Neuronal stem cell (in vitro differentiated cells): ENCODE measurements at regions not wholly inside any gene's neighbourhood (a gene's known extent, or its start where the extent isn't known, plus 50 kb on each side); places are given as distances from the start of the nearest gene placed in this dataset.
"Not testable (repeated sequence)": the region's sequence is repeated elsewhere in the genome, so short reads cannot be mapped to it uniquely, and the experiment has no call there.

Experiments used
- DNase-seq: peaks from one replicate; pipeline ENCODE4 v3.0.0-alpha.2; 2013; ENCODE audit warnings: low spot score
- H2AFZ ChIP-seq: one replicate; pipeline ENCODE4 v1.6.1; 2013; ENCODE audit warnings: mild to moderate bottlenecking, low read length, inconsistent platforms
- H2AK5ac ChIP-seq: 2 replicates; pipeline ENCODE4 v1.6.1; 2013; ENCODE audit warnings: low read depth, mild to moderate bottlenecking, inconsistent platforms, low read length, moderate library complexity, mixed read lengths
- H2BK120ac ChIP-seq: 2 replicates; pipeline ENCODE4 v1.6.1; 2013; ENCODE audit warnings: low read depth, mild to moderate bottlenecking, inconsistent platforms, low read length, moderate library complexity, mixed read lengths
- H2BK12ac ChIP-seq: one replicate; pipeline ENCODE4 v1.6.1; 2013; ENCODE audit warnings: low read length, inconsistent platforms
- H2BK15ac ChIP-seq: 2 replicates; pipeline ENCODE4 v1.6.1; 2013; ENCODE audit warnings: mild to moderate bottlenecking, low read length, inconsistent platforms, mixed read lengths
- H2BK5ac ChIP-seq: one replicate; pipeline ENCODE4 v1.6.1; 2013; ENCODE audit warnings: inconsistent platforms, mild to moderate bottlenecking, low read length, moderate library complexity
- H3K14ac ChIP-seq: one replicate; pipeline ENCODE4 v1.6.1; 2013; ENCODE audit warnings: low read length, inconsistent platforms
- H3K18ac ChIP-seq: 2 replicates; pipeline ENCODE4 v1.6.1; 2013; ENCODE audit warnings: low read length, inconsistent platforms
- H3K23ac ChIP-seq: 2 replicates; pipeline ENCODE4 v1.6.1; 2013; ENCODE audit warnings: low read depth, mild to moderate bottlenecking, mixed read lengths, low read length, inconsistent platforms; ENCODE audit not compliant: poor library complexity
- H3K27ac ChIP-seq: replicated peaks from 3 replicates; pipeline ENCODE4 v1.5.1; 2013; ENCODE audit warnings: low read length, inconsistent platforms
- H3K27me3 ChIP-seq, 3 experiments: 2 replicates each; pipeline ENCODE4 v1.6.1; 2013; ENCODE audit warnings: low read length in 3 of 3, mild to moderate bottlenecking in 2 of 3, inconsistent platforms in 1 of 3, low read depth in 1 of 3, mixed read lengths in 1 of 3, moderate library complexity in 1 of 3; ENCODE audit not compliant: control insufficient read depth in 3 of 3, insufficient read depth in 3 of 3
- H3K36me3 ChIP-seq, 2 donors: replicated peaks in 1 of 2; 2 replicates each; pipeline ENCODE4 v1.6.1; 2013; ENCODE audit warnings: low read length in 2 of 2; ENCODE audit not compliant: control insufficient read depth in 2 of 2, insufficient read depth in 2 of 2
- H3K4ac ChIP-seq: 2 replicates; pipeline ENCODE4 v1.6.1; 2013; ENCODE audit warnings: inconsistent platforms, mild to moderate bottlenecking, low read length, moderate library complexity
- H3K4me1 ChIP-seq, 2 donors: 1 replicate in 1 of 2; 2 replicates in 1 of 2; pipeline ENCODE4 v1.6.1; 2013; ENCODE audit warnings: low read length in 2 of 2, low read depth in 1 of 2; ENCODE audit not compliant: control insufficient read depth in 2 of 2, insufficient read depth in 1 of 2
- H3K4me2 ChIP-seq: one replicate; pipeline ENCODE4 v1.6.1; 2013; ENCODE audit warnings: mild to moderate bottlenecking, low read length, inconsistent platforms; ENCODE audit not compliant: insufficient read depth, poor library complexity, severe bottlenecking
- H3K4me3 ChIP-seq, 2 donors: 2 replicates each; pipeline ENCODE4 v1.5.1; 2013; ENCODE audit warnings: low read length in 2 of 2, mild to moderate bottlenecking in 2 of 2, inconsistent platforms in 1 of 2, moderate library complexity in 1 of 2
- H3K79me1 ChIP-seq: one replicate; pipeline ENCODE4 v1.6.1; 2013; ENCODE audit warnings: low read depth, mild to moderate bottlenecking, inconsistent platforms, low read length, moderate library complexity
- H3K9ac ChIP-seq: one replicate; pipeline ENCODE4 v1.6.1; 2013; ENCODE audit warnings: mild to moderate bottlenecking, low read depth, low read length, inconsistent platforms; ENCODE audit not compliant: poor library complexity
- H3K9me3 ChIP-seq, 2 donors: replicated peaks in 1 of 2; 2 replicates each; pipeline versions ENCODE3 to v1.6.1; 2013; ENCODE audit warnings: low read length in 2 of 2, mild to moderate bottlenecking in 2 of 2, inconsistent platforms in 1 of 2, low read depth in 1 of 2, mixed read lengths in 1 of 2, moderate library complexity in 1 of 2; ENCODE audit not compliant: control insufficient read depth in 2 of 2, insufficient read depth in 1 of 2
- H4K8ac ChIP-seq: one replicate; pipeline ENCODE4 v1.6.1; 2013; ENCODE audit warnings: low read depth, mild to moderate bottlenecking, inconsistent platforms, low read length, moderate library complexity
- H4K91ac ChIP-seq: one replicate; pipeline ENCODE4 v1.6.1; 2013; ENCODE audit warnings: low read length, low read depth, mild to moderate bottlenecking, inconsistent platforms; ENCODE audit not compliant: poor library complexity
- whole genome bisulfite sequencing, 2 donors: extraction: QIAGEN DNeasy Blood & Tissue Kit; methylation state at CpG; one replicate each; pipeline ENCODE4 v1.1.7; 2013; ENCODE audit warnings: missing lambda C conversion rate in 2 of 2, mixed read lengths in 1 of 2; ENCODE audit not compliant: insufficient read length in 2 of 2, insufficient replicate concordance in 1 of 2; ENCODE audit errors: extremely low coverage in 2 of 2; 5-methylcytosine and 5-hydroxymethylcytosine counted together

DNA sequence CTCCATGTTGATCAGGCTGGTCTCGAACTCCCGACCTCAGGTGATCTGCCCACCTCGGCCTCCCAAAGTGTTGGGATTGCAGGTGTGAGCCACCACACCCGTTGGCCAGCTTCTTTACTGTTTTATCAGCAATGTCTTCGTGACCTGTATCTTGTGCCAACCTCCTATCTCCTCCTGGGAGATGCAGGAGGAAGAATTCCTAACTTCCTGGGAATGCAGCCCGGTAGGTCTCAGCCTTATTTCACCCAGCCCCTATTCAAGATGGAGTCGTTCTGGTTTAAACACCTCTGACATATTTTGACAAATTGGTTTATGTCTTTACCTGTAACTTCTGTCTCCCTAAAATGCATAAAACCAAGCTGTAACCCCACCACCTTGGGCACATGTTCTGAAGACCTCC is 491.3 kb upstream of the AUTS2 start:
- DNase-seq, H3K79me1 ChIP-seq, H3K9ac ChIP-seq, H2AFZ ChIP-seq, H2BK5ac ChIP-seq, H3K4me2 ChIP-seq, H2BK15ac ChIP-seq, H3K27ac ChIP-seq, H3K18ac ChIP-seq, H3K4me3 ChIP-seq, H2AK5ac ChIP-seq, H3K4me1 ChIP-seq, H2BK12ac ChIP-seq, H3K27me3 ChIP-seq, H2BK120ac ChIP-seq, H3K4ac ChIP-seq, H4K8ac ChIP-seq, H3K14ac ChIP-seq, H3K9me3 ChIP-seq, H3K23ac ChIP-seq, H3K36me3 ChIP-seq, H4K91ac ChIP-seq: not testable (repeated sequence)
- no CpG with 5 or more reads among the region's 7 CpGs for WGBS, 2 donors

- H3K4me3 ChIP-seq = no peak overlapping the region
- H3K79me1 ChIP-seq = no peaks in the 10 kb centered on the region
- no peak overlapping the region for H4K91ac ChIP-seq
- no peak overlapping the region for H3K27ac ChIP-seq
- no peak overlapping the region for H2AK5ac ChIP-seq
- H3K9me3 ChIP-seq = no peaks in the 10 kb centered on the region
- no peak overlapping the region for H4K8ac ChIP-seq
- H3K36me3 ChIP-seq = no peaks in the 10 kb centered on the region
- H2BK120ac ChIP-seq = no peak overlapping the region
- H3K9ac ChIP-seq = no peak overlapping the region
- H2BK12ac ChIP-seq = no peak overlapping the region
- H3K18ac ChIP-seq = no peak overlapping the region
- no peak overlapping the region for H2BK15ac ChIP-seq
- no peak overlapping the region for H2BK5ac ChIP-seq
- no peak overlapping the region for H3K4ac ChIP-seq
- no peak overlapping the region for H2AFZ ChIP-seq
- H3K4me2 ChIP-seq = no peak overlapping the region
- H3K23ac ChIP-seq = no peak overlapping the region
- DNase-seq = no peak
- no peak overlapping the region for H3K14ac ChIP-seq
- WGBS, 2 donors = no CpG with 5 or more reads among the region's 10 CpGs
- H3K4me1 ChIP-seq = peaks cover 0 to 2% of the 10 kb centered on the region in 2 donors
- no peaks in the 10 kb centered on the region for H3K27me3 ChIP-seq
Observed at GRCh38 chr7:69108097-69108496, 490.2 kb upstream of the AUTS2 start.

GRCh38 chr7:69109246-69109645 is 489.0 kb upstream of the AUTS2 start:
- H2AK5ac ChIP-seq = no peak overlapping the region
- no peak overlapping the region for H2AFZ ChIP-seq
- H4K8ac ChIP-seq = no peak overlapping the region
- no peak overlapping the region for H3K23ac ChIP-seq
- H3K36me3 ChIP-seq = no peaks in the 10 kb centered on the region
- H3K4me1 ChIP-seq = peaks cover 0 to 2% of the 10 kb centered on the region in 2 donors
- H3K4me2 ChIP-seq = no peak overlapping the region
- H3K9ac ChIP-seq = no peak overlapping the region
- H2BK5ac ChIP-seq = no peak overlapping the region
- no peak overlapping the region for H4K91ac ChIP-seq
- H2BK15ac ChIP-seq = no peak overlapping the region
- no peak overlapping the region for H2BK12ac ChIP-seq
- no peaks in the 10 kb centered on the region for H3K27me3 ChIP-seq
- H3K14ac ChIP-seq = no peak overlapping the region
- no peak overlapping the region for H3K27ac ChIP-seq
- no peak overlapping the region for H3K4me3 ChIP-seq
- DNase-seq = no peak
- H3K18ac ChIP-seq = no peak overlapping the region
- no peak overlapping the region for H3K4ac ChIP-seq
- no peaks in the 10 kb centered on the region for H3K9me3 ChIP-seq
- H3K79me1 ChIP-seq = no peaks in the 10 kb centered on the region
- no peak overlapping the region for H2BK120ac ChIP-seq
- no CpG with 5 or more reads among the region's 3 CpGs for WGBS, 2 donors

GRCh38 chr7:69109879-69110278 is 488.4 kb upstream of the AUTS2 start:
- H2AFZ ChIP-seq = no peak overlapping the region

More at GRCh38 chr7:69109879-69110278, 488.4 kb upstream of the AUTS2 start:
- Histone ChIP-seq H3K4me1 (peaks cover 0 to 2% of the 10 kb centered on the region in 2 donors), H2BK15ac (no peak overlapping the region), H3K14ac (no peak overlapping the region), H3K4me2 (no peak overlapping the region), H3K79me1 (no peaks in the 10 kb centered on the region), H3K9ac (no peak overlapping the region), H3K4ac (no peak overlapping the region), H2BK5ac (no peak overlapping the region), H3K18ac (no peak overlapping the region), H4K91ac (no peak overlapping the region), H2BK120ac (no peak overlapping the region), H2AK5ac (no peak overlapping the region), H2BK12ac (no peak overlapping the region), H3K9me3 (no peaks in the 10 kb centered on the region), H3K36me3 (no peaks in the 10 kb centered on the region), H3K23ac (no peak overlapping the region), H3K4me3 (no peak overlapping the region), H4K8ac (no peak overlapping the region), H3K27me3 (no peaks in the 10 kb centered on the region), H3K27ac (no peak overlapping the region)
- no CpG with 5 or more reads among the region's 7 CpGs for WGBS, 2 donors
- DNase-seq = no peak
